ENCODE measurements at regions not wholly inside any gene's neighbourhood (a gene's known extent, or its start where the extent isn't known, plus 50 kb on each side); places are given as distances from the start of the nearest gene placed in this dataset.

- no peak for TF ChIP-seq CTCF (IDR thresholded peaks at IDR 0.05; ENCODE audit: low read length)
- no peak for TF ChIP-seq EZH2 (IDR thresholded peaks at IDR 0.05; ENCODE audit: borderline replicate concordance, low read length)
Observed at GRCh38 chr6:23179994-23180393, 610.6 kb downstream of the HDGFL1 start.

Measured in OCI-LY1 (cell line).